ENCODE measurements at regions not wholly inside any gene's neighbourhood (a gene's known extent, or its start where the extent isn't known, plus 50 kb on each side); places are given as distances from the start of the nearest gene placed in this dataset.

DNA sequence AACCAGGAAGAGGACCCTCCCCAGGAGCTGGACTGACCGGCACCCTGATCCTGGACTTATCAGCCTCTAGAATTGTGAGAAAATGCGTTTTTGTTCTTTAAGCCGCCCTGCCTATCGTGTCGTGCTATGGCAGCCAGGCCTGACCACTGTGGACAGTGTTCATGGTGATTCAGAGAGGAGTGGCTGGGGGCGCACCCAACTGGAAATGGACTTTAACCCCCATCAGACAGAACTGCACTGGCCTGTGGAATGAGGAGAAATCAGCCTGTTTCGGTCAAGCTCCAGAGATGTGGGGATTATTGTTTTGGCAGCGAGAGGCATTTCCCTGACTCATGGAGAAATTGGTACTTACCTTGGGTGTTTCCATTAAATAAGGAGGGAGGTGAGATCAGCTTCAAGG, 1437.8 kb downstream of the BRD1 start:
- intact Hi-C loops (cut with DNase I), result no loop called here
- 87 to 95% (median 91%) methylated on average over 5 to 8 of the region's 8 CpGs for WGBS, 4 donors
- peak in 1 of 7 donors; percentile 1 for DNase-seq
- H3K4me1 ChIP-seq (replicated peaks in 1 of 2), result no peaks in the 10 kb centered on the region
- TF ChIP-seq, protein P1, sequence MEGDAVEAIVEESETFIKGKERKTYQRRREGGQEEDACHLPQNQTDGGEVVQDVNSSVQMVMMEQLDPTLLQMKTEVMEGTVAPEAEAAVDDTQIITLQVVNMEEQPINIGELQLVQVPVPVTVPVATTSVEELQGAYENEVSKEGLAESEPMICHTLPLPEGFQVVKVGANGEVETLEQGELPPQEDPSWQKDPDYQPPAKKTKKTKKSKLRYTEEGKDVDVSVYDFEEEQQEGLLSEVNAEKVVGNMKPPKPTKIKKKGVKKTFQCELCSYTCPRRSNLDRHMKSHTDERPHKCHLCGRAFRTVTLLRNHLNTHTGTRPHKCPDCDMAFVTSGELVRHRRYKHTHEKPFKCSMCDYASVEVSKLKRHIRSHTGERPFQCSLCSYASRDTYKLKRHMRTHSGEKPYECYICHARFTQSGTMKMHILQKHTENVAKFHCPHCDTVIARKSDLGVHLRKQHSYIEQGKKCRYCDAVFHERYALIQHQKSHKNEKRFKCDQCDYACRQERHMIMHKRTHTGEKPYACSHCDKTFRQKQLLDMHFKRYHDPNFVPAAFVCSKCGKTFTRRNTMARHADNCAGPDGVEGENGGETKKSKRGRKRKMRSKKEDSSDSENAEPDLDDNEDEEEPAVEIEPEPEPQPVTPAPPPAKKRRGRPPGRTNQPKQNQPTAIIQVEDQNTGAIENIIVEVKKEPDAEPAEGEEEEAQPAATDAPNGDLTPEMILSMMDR (IDR thresholded peaks at IDR 0.05), result no peak
- TF ChIP-seq POLR2A (IDR thresholded peaks at IDR 0.05), result no peak
- H3K9me3 ChIP-seq (replicated peaks in 1 of 3), result no peaks in the 10 kb centered on the region
- no peak overlapping the region for H3K27ac ChIP-seq
- H3K4me3 ChIP-seq, result no peak overlapping the region
- H3K27me3 ChIP-seq, result no peaks in the 10 kb centered on the region
- H3K36me3 ChIP-seq (replicated peaks in 1 of 2), result no peaks in the 10 kb centered on the region

DNA sequence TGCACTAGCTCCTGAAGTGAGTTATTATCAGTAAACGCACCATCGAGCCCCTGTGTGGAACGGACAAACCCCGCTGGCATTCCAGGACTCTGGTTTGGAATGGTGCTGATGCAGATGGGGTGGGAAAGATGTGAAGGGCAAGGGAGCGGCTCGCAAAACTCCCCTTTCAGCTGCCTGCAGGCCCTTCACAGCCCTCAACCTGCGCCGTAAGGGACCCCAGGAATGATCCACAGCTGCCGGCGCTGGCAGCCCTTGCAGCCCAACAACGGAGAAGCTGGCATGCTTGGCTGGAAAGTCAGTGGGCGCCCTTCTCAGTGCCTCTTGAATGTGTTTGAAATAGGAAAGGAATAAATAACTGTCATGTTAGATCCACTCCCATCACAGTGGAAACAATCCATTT, 1445.5 kb downstream of the BRD1 start:
- DNase-seq, result no peak
- H3K9me3 ChIP-seq (replicated peaks in 1 of 3), result no peaks in the 10 kb centered on the region
- TF ChIP-seq, protein P1 (IDR thresholded peaks at IDR 0.05), result no peak
- TF ChIP-seq POLR2A (IDR thresholded peaks at IDR 0.05), result no peak
- peaks cover 5% of the 10 kb centered on the region for H3K27me3 ChIP-seq
- no peak overlapping the region for H3K27ac ChIP-seq
- intact Hi-C loops (cut with DNase I), result no loop called here
- no peaks in the 10 kb centered on the region for H3K36me3 ChIP-seq (replicated peaks in 1 of 2)
- no peaks in the 10 kb centered on the region for H3K4me1 ChIP-seq (replicated peaks in 1 of 2)
- no peak overlapping the region for H3K4me3 ChIP-seq
- 81 to 89% (median 84%) methylated on average over 12 of the region's 12 CpGs for WGBS, 4 donors

DNA sequence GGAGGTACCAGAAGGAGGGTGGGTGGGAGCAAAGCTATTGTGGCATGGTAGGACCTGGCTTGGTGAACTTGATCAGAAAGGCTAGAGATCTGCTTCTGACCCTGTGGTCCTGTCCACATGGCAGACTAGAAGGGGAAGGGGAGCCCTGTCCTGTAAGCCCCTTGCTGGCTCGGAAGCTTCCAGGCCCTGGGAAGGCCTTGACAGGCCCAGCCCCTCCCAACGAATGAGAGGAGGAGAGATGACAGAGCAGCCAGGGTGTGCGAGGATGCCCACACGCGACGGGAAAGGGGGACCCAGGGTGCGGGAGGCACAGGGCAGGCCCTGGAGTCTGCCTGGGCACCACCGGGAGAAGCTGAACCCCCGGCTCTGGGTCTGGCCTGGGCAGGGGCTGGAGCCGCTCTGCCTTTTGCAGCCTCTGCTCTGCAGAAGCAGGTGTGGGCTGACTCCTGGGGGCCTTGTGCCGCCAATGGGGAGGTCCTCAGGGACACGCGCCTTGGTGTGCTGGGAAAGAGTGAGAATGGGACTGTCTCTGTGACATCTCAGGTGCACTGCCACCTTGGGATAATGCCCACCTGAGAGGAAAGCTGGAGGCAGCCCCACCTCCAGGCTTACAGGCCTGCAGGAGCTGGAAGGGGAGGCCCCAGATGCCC, 1447.5 kb downstream of the BRD1 start:
- no peak for TF ChIP-seq POLR2A (IDR thresholded peaks at IDR 0.05)
- TF ChIP-seq, protein P1 (IDR thresholded peaks at IDR 0.05), result no peak
- H3K27me3 ChIP-seq, result peaks cover 5% of the 10 kb centered on the region
- H3K9me3 ChIP-seq (replicated peaks in 1 of 3), result no peaks in the 10 kb centered on the region
- no peaks in the 10 kb centered on the region for H3K4me1 ChIP-seq (replicated peaks in 1 of 2)
- no peaks in the 10 kb centered on the region for H3K36me3 ChIP-seq (replicated peaks in 1 of 2)
- no peak overlapping the region for H3K27ac ChIP-seq
- intact Hi-C loops (cut with DNase I), result no loop called here
- DNase-seq, result no peak
- WGBS, 4 donors, result 72 to 86% (median 84%) methylated on average over 12 to 13 of the region's 13 CpGs; no CpG with 5 or more reads in 1 of the 4 donors
- H3K4me3 ChIP-seq, result no peak overlapping the region

DNA sequence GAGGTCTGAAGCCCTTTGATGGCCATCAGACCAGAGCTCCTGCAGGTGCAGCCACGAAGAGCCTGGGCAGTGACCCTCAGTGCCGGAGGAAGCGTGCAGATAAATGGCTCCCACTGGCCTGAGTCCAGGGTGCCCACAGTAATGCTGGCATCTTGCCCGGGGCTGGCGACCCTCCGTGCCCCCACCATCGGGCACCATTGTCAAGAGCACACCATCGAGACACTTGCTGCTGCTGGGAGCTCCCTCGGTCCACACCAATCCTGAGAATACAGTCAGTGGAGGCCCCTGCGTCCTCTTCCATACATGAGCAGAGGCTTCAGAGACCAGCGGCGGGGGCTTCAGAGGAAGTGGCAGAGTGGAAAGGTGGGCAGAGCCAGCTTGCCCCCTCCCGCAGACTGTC, 1448.3 kb downstream of the BRD1 start:
- Histone ChIP-seq H3K9me3 (replicated peaks in 1 of 3) (no peaks in the 10 kb centered on the region), H3K36me3 (replicated peaks in 1 of 2) (no peaks in the 10 kb centered on the region), H3K4me3 (no peak overlapping the region), H3K4me1 (replicated peaks in 1 of 2) (no peaks in the 10 kb centered on the region), H3K27ac (no peak overlapping the region), H3K27me3 (peaks cover 5% of the 10 kb centered on the region)
- intact Hi-C loops (cut with DNase I), result no loop called here
- 84 to 94% (median 89%) methylated on average over 2 to 13 of the region's 13 CpGs for WGBS, 4 donors
- TF ChIP-seq POLR2A (IDR thresholded peaks at IDR 0.05), result no peak
- TF ChIP-seq, protein P1 (IDR thresholded peaks at IDR 0.05), result no peak
- DNase-seq, result peak in 1 of 7 donors; percentile 4

Measured in adrenal gland (tissue), 9 donors.